ENCODE measurements at regions not wholly inside any gene's neighbourhood (a gene's known extent, or its start where the extent isn't known, plus 50 kb on each side); places are given as distances from the start of the nearest gene placed in this dataset.

- H3K27me3 ChIP-seq (ENCODE audit: insufficient read depth, low read depth), result no peaks in the 10 kb centered on the region
- H3K9me2 ChIP-seq (ENCODE audit: insufficient read depth), result no peaks in the 10 kb centered on the region
- ChIA-PET CTCF (no interaction called here), POLR2A (ENCODE audit: unreplicated experiment) (no interaction called here)
- H3K79me2 ChIP-seq (ENCODE audit: low read depth), result no peaks in the 10 kb centered on the region
- no TSS peak for BruUV-seq (replicated peaks)
- no peaks in the 10 kb centered on the region for H3F3A ChIP-seq (ENCODE audit: insufficient read depth, low read depth)
- no peak overlapping the region for H3K27ac ChIP-seq
- DNase-seq, result no peak
- H3K4me2 ChIP-seq, result no peak overlapping the region
- H3K4me3 ChIP-seq, result no peak overlapping the region
- TF ChIP-seq CTCF (conservative IDR thresholded peaks at IDR 0.05) (no peak), EZH2 (IDR thresholded peaks at IDR 0.05; ENCODE audit: low read depth) (no peak)
- no peak overlapping the region for H2AFZ ChIP-seq
- intact Hi-C loops (cut with micrococcal nuclease; ENCODE audit: unreplicated experiment), result no loop called here
- no peaks in the 10 kb centered on the region for H3K36me3 ChIP-seq (ENCODE audit: low read depth)
- H4K20me1 ChIP-seq (ENCODE audit: insufficient read depth), result no peaks in the 10 kb centered on the region
- no peaks in the 10 kb centered on the region for H3K4me1 ChIP-seq (replicated peaks; ENCODE audit: insufficient read depth)
- H3K9me3 ChIP-seq (ENCODE audit: insufficient read depth, low read depth), result no peaks in the 10 kb centered on the region
Observed at GRCh38 chr21:22115746-22116145, 1117.5 kb downstream of the NCAM2 start.

GRCh38 chr21:22120616-22121266 lies 1122.5 kb downstream of the NCAM2 start:
- BruUV-seq (replicated peaks), result no TSS peak
- Histone ChIP-seq H2AFZ (no peak overlapping the region), H4K20me1 (ENCODE audit: insufficient read depth) (no peaks in the 10 kb centered on the region), H3K4me1 (replicated peaks; ENCODE audit: insufficient read depth) (no peaks in the 10 kb centered on the region), H3K9me3 (ENCODE audit: insufficient read depth, low read depth) (no peaks in the 10 kb centered on the region), H3F3A (ENCODE audit: insufficient read depth, low read depth) (no peaks in the 10 kb centered on the region), H3K9me2 (ENCODE audit: insufficient read depth) (no peaks in the 10 kb centered on the region), H3K27ac (no peak overlapping the region), H3K4me3 (no peak overlapping the region), H3K79me2 (ENCODE audit: low read depth) (no peaks in the 10 kb centered on the region), H3K4me2 (no peak overlapping the region), H3K36me3 (ENCODE audit: low read depth) (no peaks in the 10 kb centered on the region), H3K27me3 (ENCODE audit: insufficient read depth, low read depth) (no peaks in the 10 kb centered on the region)
- DNase-seq, result no peak
- ChIA-PET POLR2A (ENCODE audit: unreplicated experiment) (no interaction called here), CTCF (no interaction called here)
- TF ChIP-seq EZH2 (IDR thresholded peaks at IDR 0.05; ENCODE audit: low read depth) (no peak), CTCF (conservative IDR thresholded peaks at IDR 0.05) (no peak; the same call in 1 of the 2 replicates)
- intact Hi-C loops (cut with micrococcal nuclease; ENCODE audit: unreplicated experiment), result no loop called here

- no peak overlapping the region for H2AFZ ChIP-seq
- no peak for DNase-seq
- ChIA-PET CTCF (no interaction called here), POLR2A (ENCODE audit: unreplicated experiment) (no interaction called here)
- no peak for TF ChIP-seq EZH2 (IDR thresholded peaks at IDR 0.05; ENCODE audit: low read depth)
- H3K79me2 ChIP-seq (ENCODE audit: low read depth), result no peaks in the 10 kb centered on the region
- intact Hi-C loops (cut with micrococcal nuclease; ENCODE audit: unreplicated experiment), result no loop called here
- H3K36me3 ChIP-seq (ENCODE audit: low read depth), result no peaks in the 10 kb centered on the region
- H3K27ac ChIP-seq, result no peak overlapping the region
- H3K4me1 ChIP-seq (replicated peaks; ENCODE audit: insufficient read depth), result no peaks in the 10 kb centered on the region
- H3K27me3 ChIP-seq (ENCODE audit: insufficient read depth, low read depth), result no peaks in the 10 kb centered on the region
- H3F3A ChIP-seq (ENCODE audit: insufficient read depth, low read depth), result no peaks in the 10 kb centered on the region
- no peaks in the 10 kb centered on the region for H3K9me2 ChIP-seq (ENCODE audit: insufficient read depth)
- no peaks in the 10 kb centered on the region for H4K20me1 ChIP-seq (ENCODE audit: insufficient read depth)
- BruUV-seq (replicated peaks), result no TSS peak
- no peaks in the 10 kb centered on the region for H3K9me3 ChIP-seq (ENCODE audit: insufficient read depth, low read depth)
- H3K4me3 ChIP-seq, result no peak overlapping the region
- no peak overlapping the region for H3K4me2 ChIP-seq
Observed at GRCh38 chr21:22125581-22125980, 1127.4 kb downstream of the NCAM2 start.

GRCh38 chr21:22128671-22129070 lies 1130.5 kb downstream of the NCAM2 start:
- no peak for DNase-seq
- Histone ChIP-seq H3K4me3 (no peak overlapping the region), H3K27ac (no peak overlapping the region), H3K9me3 (ENCODE audit: insufficient read depth, low read depth) (no peaks in the 10 kb centered on the region), H4K20me1 (ENCODE audit: insufficient read depth) (no peaks in the 10 kb centered on the region), H2AFZ (no peak overlapping the region), H3K4me1 (replicated peaks; ENCODE audit: insufficient read depth) (no peaks in the 10 kb centered on the region), H3K27me3 (ENCODE audit: insufficient read depth, low read depth) (no peaks in the 10 kb centered on the region), H3K36me3 (ENCODE audit: low read depth) (no peaks in the 10 kb centered on the region), H3F3A (ENCODE audit: insufficient read depth, low read depth) (no peaks in the 10 kb centered on the region), H3K79me2 (ENCODE audit: low read depth) (no peaks in the 10 kb centered on the region), H3K4me2 (no peak overlapping the region), H3K9me2 (ENCODE audit: insufficient read depth) (no peaks in the 10 kb centered on the region)
- intact Hi-C loops (cut with micrococcal nuclease; ENCODE audit: unreplicated experiment), result no loop called here
- POLR2A ChIA-PET (ENCODE audit: unreplicated experiment), result no interaction called here
- CTCF ChIA-PET, result no interaction called here
- no peak for TF ChIP-seq EZH2 (IDR thresholded peaks at IDR 0.05; ENCODE audit: low read depth)
- no peak for TF ChIP-seq CTCF (conservative IDR thresholded peaks at IDR 0.05)
- BruUV-seq (replicated peaks), result no TSS peak
